Neural progenitor cell (in vitro differentiated cells): ENCODE measurements at regions not wholly inside any gene's neighbourhood (a gene's known extent, or its start where the extent isn't known, plus 50 kb on each side); places are given as distances from the start of the nearest gene placed in this dataset.

ENCODE experiments used
- EZH2 ChIP-seq: fragments of 200-600 bp; sonication (generic); IDR thresholded peaks from 2 replicates; pipeline ENCODE4 v1.6.1; 2017; ENCODE audit warnings: antibody characterized with exemption, mild to moderate bottlenecking, moderate library complexity
- TF ChIP-seq, protein P1 (sequence below): fragments of 200-600 bp; sonication (generic); IDR thresholded peaks from 2 replicates; pipeline ENCODE4 v1.5.1; 2017; ENCODE audit warnings: antibody characterized with exemption, mild to moderate bottlenecking

GRCh38 chr10:36163827-36164226 is 521.7 kb upstream of the FZD8 start:
- TF ChIP-seq, protein P1, sequence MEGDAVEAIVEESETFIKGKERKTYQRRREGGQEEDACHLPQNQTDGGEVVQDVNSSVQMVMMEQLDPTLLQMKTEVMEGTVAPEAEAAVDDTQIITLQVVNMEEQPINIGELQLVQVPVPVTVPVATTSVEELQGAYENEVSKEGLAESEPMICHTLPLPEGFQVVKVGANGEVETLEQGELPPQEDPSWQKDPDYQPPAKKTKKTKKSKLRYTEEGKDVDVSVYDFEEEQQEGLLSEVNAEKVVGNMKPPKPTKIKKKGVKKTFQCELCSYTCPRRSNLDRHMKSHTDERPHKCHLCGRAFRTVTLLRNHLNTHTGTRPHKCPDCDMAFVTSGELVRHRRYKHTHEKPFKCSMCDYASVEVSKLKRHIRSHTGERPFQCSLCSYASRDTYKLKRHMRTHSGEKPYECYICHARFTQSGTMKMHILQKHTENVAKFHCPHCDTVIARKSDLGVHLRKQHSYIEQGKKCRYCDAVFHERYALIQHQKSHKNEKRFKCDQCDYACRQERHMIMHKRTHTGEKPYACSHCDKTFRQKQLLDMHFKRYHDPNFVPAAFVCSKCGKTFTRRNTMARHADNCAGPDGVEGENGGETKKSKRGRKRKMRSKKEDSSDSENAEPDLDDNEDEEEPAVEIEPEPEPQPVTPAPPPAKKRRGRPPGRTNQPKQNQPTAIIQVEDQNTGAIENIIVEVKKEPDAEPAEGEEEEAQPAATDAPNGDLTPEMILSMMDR, result no peak
- TF ChIP-seq EZH2, result no peak
